ENCODE measurements at regions not wholly inside any gene's neighbourhood (a gene's known extent, or its start where the extent isn't known, plus 50 kb on each side); places are given as distances from the start of the nearest gene placed in this dataset.

GRCh38 chr6:135658481-135658880 lies 160.9 kb upstream of the AHI1 start:
- ATAC-seq, result no peak
- H3K4me2 ChIP-seq, result no peak overlapping the region
- no peaks in the 10 kb centered on the region for H3K27me3 ChIP-seq (ENCODE audit: insufficient read depth)
- DNase-seq (ENCODE audit: low spot score), result no peak
- no peak overlapping the region for H3K4me3 ChIP-seq
- Mint-ChIP-seq H3K9me3 (peaks cover 12% of the 10 kb centered on the region), H3K4me1 (no peaks in the 10 kb centered on the region), H3K4me3 (no peak overlapping the region), H3K36me3 (ENCODE audit: low read depth) (no peaks in the 10 kb centered on the region; the same call in 2 of the 3 replicates), H3K27ac (no peak overlapping the region), H3K27me3 (ENCODE audit: insufficient read depth, low read depth, poor library complexity) (no peaks in the 10 kb centered on the region)
- H3F3A ChIP-seq (replicated peaks; ENCODE audit: low read depth), result no peaks in the 10 kb centered on the region
- H3K79me2 ChIP-seq (replicated peaks; ENCODE audit: insufficient read depth), result no peaks in the 10 kb centered on the region
- H3K27ac ChIP-seq (ENCODE audit: low read depth), result no peak overlapping the region
- no peak overlapping the region; the same call in 1 of the 2 replicates for H2AFZ ChIP-seq
- TF ChIP-seq POLR2AphosphoS5 (IDR thresholded peaks at IDR 0.05; ENCODE audit: low read depth) (no peak), EZH2phosphoT487 (IDR thresholded peaks at IDR 0.05; ENCODE audit: unreplicated experiment) (no peak), JUNB (IDR thresholded peaks at IDR 0.05; ENCODE audit: unreplicated experiment) (no peak), ZNF331 (CRISPR knock-in tag; IDR thresholded peaks at IDR 0.05; ENCODE audit: low read depth) (no peak), ZNF462 (CRISPR knock-in tag; IDR thresholded peaks at IDR 0.05) (no peak), EZH2 (IDR thresholded peaks at IDR 0.05; ENCODE audit: low read depth, unreplicated experiment) (no peak), ZNF114 (CRISPR knock-in tag; IDR thresholded peaks at IDR 0.05) (no peak), CREB1 (CRISPR knock-in tag; IDR thresholded peaks at IDR 0.05; ENCODE audit: low read depth) (no peak), STAT1 (IDR thresholded peaks at IDR 0.05; ENCODE audit: unreplicated experiment) (no peak), REST (IDR thresholded peaks at IDR 0.05; ENCODE audit: unreplicated experiment) (no peak), NANOG (IDR thresholded peaks at IDR 0.05; ENCODE audit: borderline replicate concordance) (no peak), ETS1 (IDR thresholded peaks at IDR 0.05) (no peak)
- TF ChIP-seq, protein P1, sequence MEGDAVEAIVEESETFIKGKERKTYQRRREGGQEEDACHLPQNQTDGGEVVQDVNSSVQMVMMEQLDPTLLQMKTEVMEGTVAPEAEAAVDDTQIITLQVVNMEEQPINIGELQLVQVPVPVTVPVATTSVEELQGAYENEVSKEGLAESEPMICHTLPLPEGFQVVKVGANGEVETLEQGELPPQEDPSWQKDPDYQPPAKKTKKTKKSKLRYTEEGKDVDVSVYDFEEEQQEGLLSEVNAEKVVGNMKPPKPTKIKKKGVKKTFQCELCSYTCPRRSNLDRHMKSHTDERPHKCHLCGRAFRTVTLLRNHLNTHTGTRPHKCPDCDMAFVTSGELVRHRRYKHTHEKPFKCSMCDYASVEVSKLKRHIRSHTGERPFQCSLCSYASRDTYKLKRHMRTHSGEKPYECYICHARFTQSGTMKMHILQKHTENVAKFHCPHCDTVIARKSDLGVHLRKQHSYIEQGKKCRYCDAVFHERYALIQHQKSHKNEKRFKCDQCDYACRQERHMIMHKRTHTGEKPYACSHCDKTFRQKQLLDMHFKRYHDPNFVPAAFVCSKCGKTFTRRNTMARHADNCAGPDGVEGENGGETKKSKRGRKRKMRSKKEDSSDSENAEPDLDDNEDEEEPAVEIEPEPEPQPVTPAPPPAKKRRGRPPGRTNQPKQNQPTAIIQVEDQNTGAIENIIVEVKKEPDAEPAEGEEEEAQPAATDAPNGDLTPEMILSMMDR (conservative IDR thresholded peaks at IDR 0.05; ENCODE audit: low read depth in 2 of 2), result no peak
- H3K4me1 ChIP-seq (ENCODE audit: insufficient read depth), result no peaks in the 10 kb centered on the region
- H3K36me3 ChIP-seq (ENCODE audit: insufficient read depth), result no peaks in the 10 kb centered on the region
- H4K20me1 ChIP-seq (replicated peaks; ENCODE audit: insufficient read depth), result no peaks in the 10 kb centered on the region
- H3K9me2 ChIP-seq (ENCODE audit: insufficient read depth), result no peaks in the 10 kb centered on the region

Data from GM23338 (cell line).